Smooth muscle cell (in vitro differentiated cells): ENCODE measurements at regions not wholly inside any gene's neighbourhood (a gene's known extent, or its start where the extent isn't known, plus 50 kb on each side); places are given as distances from the start of the nearest gene placed in this dataset.

ENCODE experiments used
- DNase-seq: peaks from one replicate; lab custom pipeline; 2025; ENCODE audit not compliant: unreplicated experiment; lab: John Stamatoyannopoulos, UW
- H2AFZ ChIP-seq: fragments of 200-600 bp; sonication (generic); 2 replicates; pipeline ENCODE4 v1.6.0; 2016; ENCODE audit warnings: antibody characterized with exemption, low read depth, mild to moderate bottlenecking
- H3F3A ChIP-seq: fragments of 200-600 bp; sonication (generic); 2 replicates; pipeline ENCODE4 v1.6.0; 2017; ENCODE audit warnings: antibody characterized with exemption, low read depth
- H3K27ac ChIP-seq: fragments of 200-600 bp; sonication (generic); 2 replicates; pipeline ENCODE4 v1.5.1; 2016; ENCODE audit warnings: low read depth, mild to moderate bottlenecking
- H3K27me3 ChIP-seq: fragments of 200-600 bp; sonication (generic); 2 replicates; pipeline ENCODE4 v1.6.1; 2016; ENCODE audit warnings: low read depth, mild to moderate bottlenecking
- H3K36me3 ChIP-seq: fragments of 200-600 bp; sonication (generic); 2 replicates; pipeline ENCODE4 v1.5.1; 2016; ENCODE audit warnings: low read depth
- H3K4me1 ChIP-seq: fragments of 200-600 bp; sonication (generic); 2 replicates; pipeline ENCODE4 v1.5.1; 2016; ENCODE audit warnings: low read depth
- H3K4me2 ChIP-seq: fragments of 200-600 bp; sonication (generic); 2 replicates; pipeline ENCODE4 v1.6.0; 2016; ENCODE audit warnings: mild to moderate bottlenecking
- H3K4me3 ChIP-seq: fragments of 200-600 bp; sonication (generic); 2 replicates; pipeline ENCODE4 v1.5.1; 2016; ENCODE audit warnings: mild to moderate bottlenecking
- H3K79me2 ChIP-seq: fragments of 200-600 bp; sonication (generic); 2 replicates; pipeline ENCODE4 v1.6.0; 2016; ENCODE audit warnings: low read depth, mild to moderate bottlenecking
- H3K9ac ChIP-seq: fragments of 200-600 bp; sonication (generic); 2 replicates; pipeline ENCODE4 v1.6.0; 2016; ENCODE audit warnings: low read depth
- H3K9me3 ChIP-seq: fragments of 200-600 bp; sonication (generic); replicated peaks from 2 replicates; pipeline ENCODE4 v1.5.1; 2016; ENCODE audit warnings: low read depth
- H4K20me1 ChIP-seq: fragments of 200-600 bp; sonication (generic); 2 replicates; pipeline ENCODE4 v1.6.0; 2016; ENCODE audit warnings: low read depth
- WGBS: methylation state at CpG from one replicate; pipeline ENCODE4 v1.1.7; 2016; ENCODE audit warnings: low lambda C conversion rate; 5-methylcytosine and 5-hydroxymethylcytosine counted together
- TF ChIP-seq, protein P1 (sequence below): fragments of 200-600 bp; sonication (generic); IDR thresholded peaks from 2 replicates; pipeline ENCODE4 v1.5.1; 2017; ENCODE audit warnings: borderline replicate concordance, mild to moderate bottlenecking, antibody characterized with exemption; ENCODE audit not compliant: insufficient read depth, poor library complexity, severe bottlenecking

DNA sequence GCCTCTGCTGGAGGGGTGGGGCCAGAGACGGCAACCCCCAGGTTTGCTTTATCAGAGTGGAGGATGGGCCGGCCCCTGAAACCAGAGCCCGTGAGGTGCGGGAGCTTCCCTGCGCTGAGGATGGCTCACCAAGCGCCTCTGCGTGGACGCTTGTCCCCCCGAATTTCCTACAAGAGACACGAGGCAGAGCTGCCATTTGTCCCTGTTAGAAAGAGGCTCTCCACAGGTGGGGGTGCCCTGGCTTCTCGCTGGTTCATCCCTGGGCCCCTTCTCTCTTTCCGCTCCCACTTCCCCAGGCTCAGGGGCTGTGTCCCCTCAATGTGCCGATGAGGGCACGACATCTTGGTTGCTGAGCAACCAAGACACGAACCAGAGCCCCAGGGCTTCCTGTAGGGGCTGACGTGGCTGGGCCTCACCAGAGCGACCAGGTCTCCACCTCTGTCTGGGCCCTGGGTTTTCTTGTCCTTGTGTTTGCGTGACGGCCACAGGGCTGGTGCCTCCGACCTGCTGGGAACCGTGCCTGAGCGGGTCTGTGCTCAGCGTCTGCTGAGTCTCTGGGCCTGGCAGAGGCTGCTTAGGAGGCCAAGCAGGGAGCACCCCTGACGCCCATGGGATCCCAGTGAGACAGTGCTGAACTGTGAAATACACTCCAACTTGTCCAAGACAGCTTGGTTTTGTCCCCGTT is 119.6 kb upstream of the COL5A1 start:
- Histone ChIP-seq H4K20me1 (no peaks in the 10 kb centered on the region), H2AFZ (no peak overlapping the region), H3K4me1 (no peaks in the 10 kb centered on the region), H3K79me2 (no peaks in the 10 kb centered on the region), H3F3A (no peaks in the 10 kb centered on the region), H3K27ac (no peak overlapping the region), H3K4me3 (no peak overlapping the region), H3K9ac (no peak overlapping the region), H3K4me2 (no peak overlapping the region), H3K27me3 (no peaks in the 10 kb centered on the region), H3K36me3 (no peaks in the 10 kb centered on the region), H3K9me3 (peaks cover 6% of the 10 kb centered on the region)
- no peak for DNase-seq
- WGBS, result 76% methylated on average over 25 of the region's 25 CpGs
- TF ChIP-seq, protein P1, sequence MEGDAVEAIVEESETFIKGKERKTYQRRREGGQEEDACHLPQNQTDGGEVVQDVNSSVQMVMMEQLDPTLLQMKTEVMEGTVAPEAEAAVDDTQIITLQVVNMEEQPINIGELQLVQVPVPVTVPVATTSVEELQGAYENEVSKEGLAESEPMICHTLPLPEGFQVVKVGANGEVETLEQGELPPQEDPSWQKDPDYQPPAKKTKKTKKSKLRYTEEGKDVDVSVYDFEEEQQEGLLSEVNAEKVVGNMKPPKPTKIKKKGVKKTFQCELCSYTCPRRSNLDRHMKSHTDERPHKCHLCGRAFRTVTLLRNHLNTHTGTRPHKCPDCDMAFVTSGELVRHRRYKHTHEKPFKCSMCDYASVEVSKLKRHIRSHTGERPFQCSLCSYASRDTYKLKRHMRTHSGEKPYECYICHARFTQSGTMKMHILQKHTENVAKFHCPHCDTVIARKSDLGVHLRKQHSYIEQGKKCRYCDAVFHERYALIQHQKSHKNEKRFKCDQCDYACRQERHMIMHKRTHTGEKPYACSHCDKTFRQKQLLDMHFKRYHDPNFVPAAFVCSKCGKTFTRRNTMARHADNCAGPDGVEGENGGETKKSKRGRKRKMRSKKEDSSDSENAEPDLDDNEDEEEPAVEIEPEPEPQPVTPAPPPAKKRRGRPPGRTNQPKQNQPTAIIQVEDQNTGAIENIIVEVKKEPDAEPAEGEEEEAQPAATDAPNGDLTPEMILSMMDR, result no peak

DNA sequence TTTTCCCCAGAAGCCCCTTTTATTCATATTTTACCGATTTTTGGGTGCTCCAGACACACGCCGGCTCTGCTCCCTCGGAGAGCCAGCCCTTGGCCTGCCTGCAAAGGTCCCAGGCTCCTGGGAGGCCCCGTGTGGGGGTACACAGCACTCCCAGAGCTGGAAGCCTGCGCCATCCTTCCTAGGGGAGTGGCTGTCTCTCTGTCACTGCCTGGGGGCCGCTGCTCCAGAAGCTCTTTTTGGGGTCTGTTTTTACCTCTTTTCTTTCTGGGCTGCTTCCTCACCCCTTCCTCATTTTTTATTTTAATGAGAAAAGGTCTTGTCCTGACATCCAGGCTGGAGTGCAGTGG is 119.1 kb upstream of the COL5A1 start:
- H3K27ac ChIP-seq, result no peak overlapping the region
- H3K4me1 ChIP-seq, result no peaks in the 10 kb centered on the region
- H4K20me1 ChIP-seq, result no peaks in the 10 kb centered on the region
- H3K9ac ChIP-seq, result no peak overlapping the region
- peaks cover 6% of the 10 kb centered on the region for H3K9me3 ChIP-seq
- H3K36me3 ChIP-seq, result no peaks in the 10 kb centered on the region
- WGBS, result 90% methylated on average over 7 of the region's 7 CpGs
- H3F3A ChIP-seq, result no peaks in the 10 kb centered on the region
- no peak overlapping the region for H3K4me3 ChIP-seq
- H3K4me2 ChIP-seq, result no peak overlapping the region
- DNase-seq, result no peak
- no peaks in the 10 kb centered on the region for H3K79me2 ChIP-seq
- TF ChIP-seq, protein P1, result no peak
- H2AFZ ChIP-seq, result no peak overlapping the region
- no peaks in the 10 kb centered on the region for H3K27me3 ChIP-seq

DNA sequence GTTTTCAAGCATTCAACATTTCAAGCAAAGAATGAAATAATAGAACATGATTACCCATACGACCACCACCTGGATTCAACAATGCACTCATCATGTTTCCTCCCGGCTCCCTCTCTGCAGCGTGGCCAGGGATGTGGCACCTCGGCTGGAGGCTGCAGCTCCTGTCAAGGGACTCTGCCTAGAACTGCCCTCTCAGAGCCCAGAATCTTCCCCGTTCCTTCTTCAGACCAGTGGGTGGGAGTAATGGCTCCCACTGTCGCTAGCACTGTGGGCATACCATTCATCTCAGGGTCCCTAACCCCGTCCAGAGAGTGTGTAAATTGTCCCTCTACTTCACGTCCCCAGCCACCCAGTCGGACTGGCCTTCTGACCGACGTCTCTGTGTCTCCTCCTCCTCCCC is 118.6 kb upstream of the COL5A1 start:
- H3K9ac ChIP-seq, result no peak overlapping the region
- H3K79me2 ChIP-seq, result no peaks in the 10 kb centered on the region
- H3K27ac ChIP-seq, result no peak overlapping the region
- DNase-seq, result no peak
- H3K27me3 ChIP-seq, result no peaks in the 10 kb centered on the region
- no peak overlapping the region for H3K4me3 ChIP-seq
- H3K4me2 ChIP-seq, result no peak overlapping the region
- H3K4me1 ChIP-seq, result no peaks in the 10 kb centered on the region
- no peak overlapping the region for H2AFZ ChIP-seq
- H3K36me3 ChIP-seq, result no peaks in the 10 kb centered on the region
- TF ChIP-seq, protein P1, result no peak
- no peaks in the 10 kb centered on the region for H3F3A ChIP-seq
- no peaks in the 10 kb centered on the region for H4K20me1 ChIP-seq
- H3K9me3 ChIP-seq, result peaks cover 6% of the 10 kb centered on the region
- 98% methylated on average over 11 of the region's 11 CpGs for WGBS

DNA sequence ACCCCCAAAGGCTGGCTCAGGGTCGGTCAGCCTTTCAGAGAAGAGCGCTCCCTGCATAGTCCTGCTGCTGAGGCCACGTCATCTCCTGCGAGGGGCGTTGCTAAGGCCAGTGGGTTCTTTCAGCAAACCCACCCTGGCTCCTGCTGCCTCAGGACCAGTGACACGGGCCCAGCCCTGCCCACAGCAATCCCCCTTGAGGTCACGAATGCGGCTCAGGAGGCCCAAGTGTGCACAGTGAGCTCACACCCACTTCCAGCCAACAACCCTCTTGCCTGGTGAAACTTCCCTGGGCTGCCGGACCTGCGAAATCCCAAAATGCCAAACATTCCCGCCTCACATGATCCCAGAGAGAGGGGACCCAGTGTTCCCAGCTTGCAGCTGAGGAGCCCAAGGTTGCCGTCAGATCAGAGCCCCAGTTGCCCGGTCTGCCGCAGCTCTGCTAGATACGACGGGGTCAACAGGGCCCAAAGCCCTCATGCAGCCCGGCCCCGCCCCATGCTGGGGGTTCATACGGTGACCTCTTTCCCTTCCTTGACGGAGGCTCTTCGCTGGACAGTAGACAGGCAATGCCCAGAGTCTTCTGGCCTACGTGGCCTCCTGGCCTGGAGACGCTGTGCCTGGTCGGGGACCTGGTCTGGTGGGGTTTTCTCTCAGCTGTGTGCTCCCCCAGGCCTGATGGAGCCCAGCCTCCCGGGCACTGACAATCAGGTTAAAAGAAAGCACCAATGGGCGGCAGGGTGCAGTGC is 116.4 kb upstream of the COL5A1 start:
- Histone ChIP-seq H3F3A (no peaks in the 10 kb centered on the region), H3K4me1 (no peaks in the 10 kb centered on the region), H3K36me3 (no peaks in the 10 kb centered on the region), H4K20me1 (no peaks in the 10 kb centered on the region), H3K4me3 (no peak overlapping the region), H3K9ac (no peak overlapping the region), H3K4me2 (no peak overlapping the region), H3K27ac (no peak overlapping the region), H3K9me3 (peaks cover 6% of the 10 kb centered on the region), H2AFZ (no peak overlapping the region), H3K27me3 (no peaks in the 10 kb centered on the region), H3K79me2 (no peaks in the 10 kb centered on the region)
- DNase-seq, result no peak
- TF ChIP-seq, protein P1, result no peak
- 94% methylated on average over 26 of the region's 26 CpGs for WGBS
